CD4-positive, alpha-beta T cell (primary cell): ENCODE measurements at regions not wholly inside any gene's neighbourhood (a gene's known extent, or its start where the extent isn't known, plus 50 kb on each side); places are given as distances from the start of the nearest gene placed in this dataset.

Experiments used
- ATAC-seq: fragments of 200-7000 bp; cut with Tn5 transposase; one replicate; pipeline ENCODE4 v1.10.0; 2022; ENCODE audit warnings: mild to moderate bottlenecking; ENCODE audit not compliant: poor library complexity
- CTCF ChIA-PET: fragments of 350-600 bp; sonication (Branson Sonifier 250); formaldehyde crosslinking; loops from one replicate; lab custom pipeline; 2021; ENCODE audit warnings: antibody characterized with exemption, inconsistent platforms; lab: Charles Lee
- POLR2A ChIA-PET: fragments of 350-600 bp; sonication (Branson Sonifier 250); formaldehyde crosslinking; loops from one replicate; lab custom pipeline; 2021; ENCODE audit warnings: antibody characterized with exemption, inconsistent platforms; lab: Charles Lee
- DNase-seq, 14 experiments: peaks; one replicate each; pipeline ENCODE4 v3.0.0-alpha.2; 2013 to 2020; ENCODE audit warnings: mixed read lengths in 2 of 14
- H3K27ac ChIP-seq, 2 donors: one replicate each; pipeline versions ENCODE4 v1.5.1 to v1.7.0; 2013; ENCODE audit warnings: low read length in 2 of 2, low read depth in 1 of 2, mild to moderate bottlenecking in 1 of 2
- H3K27me3 ChIP-seq, 2 experiments: 1 replicate in 1 of 2; 2 replicates in 1 of 2; pipeline versions ENCODE4 v1.6.1 to v1.7.0; 2013; ENCODE audit warnings: low read length in 2 of 2, control low read depth in 1 of 2, mild to moderate bottlenecking in 1 of 2, moderate library complexity in 1 of 2; ENCODE audit not compliant: insufficient read depth in 2 of 2, control insufficient read depth in 1 of 2
- H3K36me3 ChIP-seq: one replicate; pipeline ENCODE4 v1.6.1; 2013; ENCODE audit warnings: low read length, control low read depth; ENCODE audit not compliant: insufficient read depth
- H3K4me1 ChIP-seq: one replicate; pipeline ENCODE4 v1.6.1; 2013; ENCODE audit warnings: low read length, control low read depth; ENCODE audit not compliant: insufficient read depth
- H3K4me3 ChIP-seq: one replicate; pipeline ENCODE4 v1.5.1; 2013; ENCODE audit warnings: mild to moderate bottlenecking, low read length, moderate library complexity
- H3K9me3 ChIP-seq, 2 experiments: 1 replicate in 1 of 2; 2 replicates in 1 of 2; pipeline versions ENCODE4 v1.6.1 to v1.7.0; 2013; ENCODE audit warnings: low read length in 2 of 2, mild to moderate bottlenecking in 2 of 2, control low read depth in 1 of 2, moderate library complexity in 1 of 2; ENCODE audit not compliant: control insufficient read depth in 1 of 2, insufficient read depth in 1 of 2
- H3K27ac Mint-ChIP-seq: one replicate; pipeline ENCODE4 v1.8.0; 2020; ENCODE audit warnings: mixed read lengths
- H3K27me3 Mint-ChIP-seq: one replicate; pipeline ENCODE4 v1.8.0; 2021; ENCODE audit warnings: mixed read lengths
- H3K36me3 Mint-ChIP-seq: one replicate; pipeline ENCODE4 v1.8.0; 2021; ENCODE audit warnings: low read depth, mixed read lengths
- H3K4me1 Mint-ChIP-seq: one replicate; pipeline ENCODE4 v1.8.0; 2021; ENCODE audit warnings: low read depth, mixed read lengths
- H3K4me3 Mint-ChIP-seq: one replicate; pipeline ENCODE4 v1.8.0; 2020; ENCODE audit warnings: mild to moderate bottlenecking, mixed read lengths
- H3K9me3 Mint-ChIP-seq: one replicate; pipeline ENCODE4 v1.8.0; 2020; ENCODE audit warnings: mixed read lengths
- intact Hi-C, 2 experiments: fragments of 100-400 bp; cut with DNase I in 1 of 2; cut with micrococcal nuclease in 1 of 2; formaldehyde crosslinking; loops; one replicate each; pipeline versions ENCODE4 v1.15.1 to v1.9.0; 2023 to 2025; cut with DNase I, micrococcal nuclease
- TF ChIP-seq, protein P1 (sequence below): fragments of 200-600 bp; IDR thresholded peaks from one replicate; pipeline ENCODE4 v1.8.0; 2022; ENCODE audit warnings: antibody characterized with exemption, mild to moderate bottlenecking

DNA sequence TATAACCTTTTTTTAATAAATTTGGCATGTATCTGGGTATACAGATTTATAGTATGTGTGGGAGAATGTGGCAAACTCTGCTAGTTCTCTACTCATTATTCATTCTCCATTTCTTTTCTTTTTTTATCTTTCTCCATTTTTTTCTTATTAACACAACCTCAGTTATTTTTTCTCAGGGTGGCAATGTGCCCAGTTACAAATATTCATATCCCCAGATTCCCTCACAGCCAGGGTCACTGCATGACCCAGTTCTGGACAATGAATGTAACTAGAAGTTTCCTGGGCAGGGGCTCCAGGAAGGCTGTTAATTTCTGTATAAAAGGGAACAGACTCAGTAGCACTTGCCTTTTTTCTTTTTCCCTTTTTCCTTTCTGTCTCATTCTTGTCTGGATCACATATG is 95.6 kb downstream of the VCPKMT start:
- Histone ChIP-seq H3K9me3 (peaks cover 10 to 13% of the 10 kb centered on the region in 2 experiments), H3K27me3 (no peaks in the 10 kb centered on the region), H3K36me3 (no peaks in the 10 kb centered on the region), H3K27ac (no peak overlapping the region), H3K4me1 (peaks cover 15% of the 10 kb centered on the region), H3K4me3 (no peak overlapping the region)
- CTCF ChIA-PET: no interaction called here
- no peak overlapping the region for H3K27ac Mint-ChIP-seq
- DNase-seq (no peak), ATAC-seq (no peak)
- H3K27me3 Mint-ChIP-seq: no peaks in the 10 kb centered on the region
- H3K36me3 Mint-ChIP-seq: peaks cover 26% of the 10 kb centered on the region
- POLR2A ChIA-PET: no interaction called here
- TF ChIP-seq, protein P1, sequence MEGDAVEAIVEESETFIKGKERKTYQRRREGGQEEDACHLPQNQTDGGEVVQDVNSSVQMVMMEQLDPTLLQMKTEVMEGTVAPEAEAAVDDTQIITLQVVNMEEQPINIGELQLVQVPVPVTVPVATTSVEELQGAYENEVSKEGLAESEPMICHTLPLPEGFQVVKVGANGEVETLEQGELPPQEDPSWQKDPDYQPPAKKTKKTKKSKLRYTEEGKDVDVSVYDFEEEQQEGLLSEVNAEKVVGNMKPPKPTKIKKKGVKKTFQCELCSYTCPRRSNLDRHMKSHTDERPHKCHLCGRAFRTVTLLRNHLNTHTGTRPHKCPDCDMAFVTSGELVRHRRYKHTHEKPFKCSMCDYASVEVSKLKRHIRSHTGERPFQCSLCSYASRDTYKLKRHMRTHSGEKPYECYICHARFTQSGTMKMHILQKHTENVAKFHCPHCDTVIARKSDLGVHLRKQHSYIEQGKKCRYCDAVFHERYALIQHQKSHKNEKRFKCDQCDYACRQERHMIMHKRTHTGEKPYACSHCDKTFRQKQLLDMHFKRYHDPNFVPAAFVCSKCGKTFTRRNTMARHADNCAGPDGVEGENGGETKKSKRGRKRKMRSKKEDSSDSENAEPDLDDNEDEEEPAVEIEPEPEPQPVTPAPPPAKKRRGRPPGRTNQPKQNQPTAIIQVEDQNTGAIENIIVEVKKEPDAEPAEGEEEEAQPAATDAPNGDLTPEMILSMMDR: no peak
- peaks cover 9% of the 10 kb centered on the region for H3K9me3 Mint-ChIP-seq
- no peak overlapping the region for H3K4me3 Mint-ChIP-seq
- H3K4me1 Mint-ChIP-seq: peaks cover 26% of the 10 kb centered on the region
- intact Hi-C loops: no loop called here

DNA sequence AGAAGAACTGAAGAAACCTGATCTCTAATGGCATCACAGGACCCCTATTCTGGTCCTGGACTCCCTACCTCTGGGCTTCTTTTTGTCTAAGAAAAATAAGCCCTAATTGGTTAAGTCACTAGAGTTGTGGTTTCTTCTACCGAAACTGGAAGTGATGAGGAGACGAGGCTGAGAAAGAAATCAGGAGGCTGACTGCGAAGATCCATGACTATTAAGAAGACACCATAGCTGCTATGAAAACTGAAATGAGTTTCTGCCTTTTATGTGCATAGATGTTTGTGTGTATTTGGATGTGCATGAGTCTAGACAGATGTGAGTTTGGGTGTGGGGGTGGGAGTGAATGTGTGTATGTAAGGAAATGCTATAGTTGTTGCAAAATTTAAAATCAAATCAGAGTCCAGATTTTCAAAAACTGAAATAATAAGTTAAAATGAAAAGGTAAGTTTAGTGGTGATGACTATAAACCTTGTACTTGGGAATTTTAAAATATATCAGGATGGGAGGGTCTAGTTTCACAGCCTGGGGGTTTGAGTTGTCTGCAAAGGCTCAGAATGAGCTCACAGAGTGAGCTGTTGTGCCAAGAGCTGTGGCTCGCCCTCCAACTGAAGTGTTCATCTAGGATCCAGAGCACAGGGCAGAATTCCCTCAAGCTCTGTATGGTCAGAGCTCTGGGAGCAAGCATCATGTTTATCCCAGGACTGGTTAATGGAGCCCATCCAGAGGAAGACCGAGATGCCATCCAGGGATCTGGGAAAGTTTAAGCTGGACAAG is 94.9 kb downstream of the VCPKMT start:
- no peak overlapping the region for H3K4me3 Mint-ChIP-seq
- intact Hi-C loops: no loop called here
- peaks cover 9% of the 10 kb centered on the region for H3K9me3 Mint-ChIP-seq
- no peak overlapping the region for H3K27ac ChIP-seq
- DNase-seq (peak in 3 of 14 experiments; percentile 37 to 56 (median 41)), ATAC-seq (no peak)
- ChIA-PET POLR2A (interaction anchor here (0.8 to 1.1 kb wide), 3 partner anchors 19 to 60 kb away, joined by 4 read pairs; no protein-coding TSS in a partner anchor), CTCF (no interaction called here)
- TF ChIP-seq, protein P1: no peak
- H3K36me3 Mint-ChIP-seq: peaks cover 26% of the 10 kb centered on the region
- peaks cover 23% of the 10 kb centered on the region for H3K4me1 Mint-ChIP-seq
- peaks cover 12 to 16% of the 10 kb centered on the region in 2 experiments for H3K9me3 ChIP-seq
- no peaks in the 10 kb centered on the region for H3K27me3 Mint-ChIP-seq
- no peak overlapping the region for H3K4me3 ChIP-seq
- H3K27ac Mint-ChIP-seq: no peak overlapping the region
- no peaks in the 10 kb centered on the region for H3K36me3 ChIP-seq
- no peaks in the 10 kb centered on the region for H3K27me3 ChIP-seq
- H3K4me1 ChIP-seq: peaks cover 15% of the 10 kb centered on the region

DNA sequence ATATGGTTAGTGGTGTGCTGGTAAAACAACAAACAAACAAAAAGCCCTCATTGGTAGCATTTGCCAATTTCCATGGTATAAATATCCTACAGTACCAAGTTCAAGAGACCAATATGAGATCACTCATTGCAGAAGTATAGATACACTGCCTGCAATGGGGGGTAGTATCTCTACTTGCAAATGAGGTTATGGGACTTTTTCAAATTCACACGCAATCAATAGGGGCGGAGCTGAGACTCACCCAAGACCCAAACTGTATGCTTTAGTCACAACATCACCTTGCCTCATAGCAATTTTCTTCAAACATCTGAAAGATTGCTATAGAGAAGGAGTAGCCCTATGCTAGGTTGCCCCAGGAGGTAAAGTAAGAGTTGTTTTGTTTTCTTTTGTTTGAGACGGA is 93.7 kb downstream of the VCPKMT start:
- TF ChIP-seq, protein P1: no peak
- peaks cover 34% of the 10 kb centered on the region for H3K36me3 Mint-ChIP-seq
- Histone ChIP-seq H3K27ac (no peak overlapping the region), H3K4me1 (peaks cover 15% of the 10 kb centered on the region), H3K27me3 (no peaks in the 10 kb centered on the region), H3K36me3 (no peaks in the 10 kb centered on the region), H3K9me3 (peaks cover 12 to 16% of the 10 kb centered on the region in 2 experiments), H3K4me3 (no peak overlapping the region)
- H3K27ac Mint-ChIP-seq: no peak overlapping the region
- POLR2A ChIA-PET: no interaction called here
- CTCF ChIA-PET: no interaction called here
- H3K27me3 Mint-ChIP-seq: no peaks in the 10 kb centered on the region
- peaks cover 9% of the 10 kb centered on the region for H3K9me3 Mint-ChIP-seq
- DNase-seq (no peak), ATAC-seq (no peak)
- no peak overlapping the region for H3K4me3 Mint-ChIP-seq
- intact Hi-C loops: no loop called here
- peaks cover 23% of the 10 kb centered on the region for H3K4me1 Mint-ChIP-seq
